ENCODE measurements at regions not wholly inside any gene's neighbourhood (a gene's known extent, or its start where the extent isn't known, plus 50 kb on each side); places are given as distances from the start of the nearest gene placed in this dataset.

DNA sequence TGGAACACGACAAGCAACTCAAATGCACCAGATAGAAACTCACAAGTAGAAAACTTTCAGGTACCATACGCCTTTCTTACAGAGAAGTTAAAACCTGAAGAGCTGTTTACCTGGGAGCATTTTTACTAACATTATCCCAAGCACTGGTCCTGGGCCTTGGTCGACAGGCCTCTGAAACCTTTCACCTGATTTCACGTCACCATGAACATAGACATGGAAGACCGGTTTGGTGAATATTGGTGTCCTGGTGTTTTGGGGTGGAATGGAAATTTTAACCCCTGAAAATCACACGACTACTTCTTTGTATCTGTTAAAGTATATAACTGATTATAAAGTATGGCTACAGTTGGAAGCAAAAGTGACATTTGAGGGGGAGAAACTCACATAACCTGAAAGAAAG lies 176.6 kb upstream of the ARGLU1 start (continued):
- TF ChIP-seq ZBTB8A (IDR thresholded peaks at IDR 0.05; ENCODE audit: partially characterized antibody) (no peak), FOSL1 (tag; conservative IDR thresholded peaks at IDR 0.05) (no peak), TAF1 (IDR thresholded peaks at IDR 0.05; ENCODE audit: control insufficient read depth, extremely low read depth, insufficient read depth, low read length, severe bottlenecking) (no peak), ZNF324 (CRISPR knock-in tag; IDR thresholded peaks at IDR 0.05) (no peak)

GRCh38 chr13:106738186-106738678 lies 170.3 kb upstream of the ARGLU1 start:
- Histone ChIP-seq H4K20me1 (replicated peaks; ENCODE audit: control insufficient read depth, insufficient read depth, low read length) (no peaks in the 10 kb centered on the region), H2AFZ (ENCODE audit: low read depth, low read length) (no peak overlapping the region), H3K79me2 (ENCODE audit: control insufficient read depth, insufficient read depth, low read length) (no peaks in the 10 kb centered on the region), H3K9me3 (replicated peaks; ENCODE audit: control insufficient read depth, insufficient read depth, low read depth, low read length) (no peaks in the 10 kb centered on the region), H3K27me3 (ENCODE audit: control insufficient read depth in 2 of 2, insufficient read depth in 2 of 2, low read length in 2 of 2) (no peaks in the 10 kb centered on the region), H3K9me1 (ENCODE audit: control insufficient read depth, insufficient read depth, low read length) (no peaks in the 10 kb centered on the region), H3K27ac (ENCODE audit: extremely low read depth, low read depth, low read length) (no peak overlapping the region), H3K9ac (ENCODE audit: insufficient read depth in 1 of 2, low read depth in 2 of 2, low read length in 2 of 2) (no peak overlapping the region), H3K4me3 (no peak overlapping the region), H3K4me2 (ENCODE audit: insufficient read depth, low read length) (no peak overlapping the region), H3K4me1 (replicated peaks in 1 of 2; ENCODE audit: control insufficient read depth in 2 of 2, insufficient read depth in 2 of 2, low read length in 2 of 2) (no peaks in the 10 kb centered on the region), H3K36me3 (ENCODE audit: control insufficient read depth, insufficient read depth, low read length) (no peaks in the 10 kb centered on the region)
- ChIA-PET CTCF (ENCODE audit: low intra/inter-chr PET ratio) (no interaction called here), POLR2A (no interaction called here)
- in situ Hi-C loops (cut with MboI), result no loop called here
- TF ChIP-seq SREBF2 (CRISPR knock-in tag; IDR thresholded peaks at IDR 0.05) (no peak), ZFX (CRISPR knock-in tag; IDR thresholded peaks at IDR 0.05) (no peak), KDM4B (IDR thresholded peaks at IDR 0.05; ENCODE audit: borderline replicate concordance in 2 of 2, low read depth in 1 of 2) (no peak), CTBP1 (IDR thresholded peaks at IDR 0.05; ENCODE audit: borderline replicate concordance) (no peak), RBM14 (IDR thresholded peaks at IDR 0.05; ENCODE audit: borderline replicate concordance, insufficient read depth, low read depth, low read length) (no peak), HIVEP1 (CRISPR knock-in tag; IDR thresholded peaks at IDR 0.05) (no peak), ZNF146 (CRISPR knock-in tag; IDR thresholded peaks at IDR 0.05; ENCODE audit: unreplicated experiment) (no peak), THRAP3 (IDR thresholded peaks at IDR 0.05; ENCODE audit: borderline replicate concordance) (no peak)
- TF ChIP-seq, protein P1, sequence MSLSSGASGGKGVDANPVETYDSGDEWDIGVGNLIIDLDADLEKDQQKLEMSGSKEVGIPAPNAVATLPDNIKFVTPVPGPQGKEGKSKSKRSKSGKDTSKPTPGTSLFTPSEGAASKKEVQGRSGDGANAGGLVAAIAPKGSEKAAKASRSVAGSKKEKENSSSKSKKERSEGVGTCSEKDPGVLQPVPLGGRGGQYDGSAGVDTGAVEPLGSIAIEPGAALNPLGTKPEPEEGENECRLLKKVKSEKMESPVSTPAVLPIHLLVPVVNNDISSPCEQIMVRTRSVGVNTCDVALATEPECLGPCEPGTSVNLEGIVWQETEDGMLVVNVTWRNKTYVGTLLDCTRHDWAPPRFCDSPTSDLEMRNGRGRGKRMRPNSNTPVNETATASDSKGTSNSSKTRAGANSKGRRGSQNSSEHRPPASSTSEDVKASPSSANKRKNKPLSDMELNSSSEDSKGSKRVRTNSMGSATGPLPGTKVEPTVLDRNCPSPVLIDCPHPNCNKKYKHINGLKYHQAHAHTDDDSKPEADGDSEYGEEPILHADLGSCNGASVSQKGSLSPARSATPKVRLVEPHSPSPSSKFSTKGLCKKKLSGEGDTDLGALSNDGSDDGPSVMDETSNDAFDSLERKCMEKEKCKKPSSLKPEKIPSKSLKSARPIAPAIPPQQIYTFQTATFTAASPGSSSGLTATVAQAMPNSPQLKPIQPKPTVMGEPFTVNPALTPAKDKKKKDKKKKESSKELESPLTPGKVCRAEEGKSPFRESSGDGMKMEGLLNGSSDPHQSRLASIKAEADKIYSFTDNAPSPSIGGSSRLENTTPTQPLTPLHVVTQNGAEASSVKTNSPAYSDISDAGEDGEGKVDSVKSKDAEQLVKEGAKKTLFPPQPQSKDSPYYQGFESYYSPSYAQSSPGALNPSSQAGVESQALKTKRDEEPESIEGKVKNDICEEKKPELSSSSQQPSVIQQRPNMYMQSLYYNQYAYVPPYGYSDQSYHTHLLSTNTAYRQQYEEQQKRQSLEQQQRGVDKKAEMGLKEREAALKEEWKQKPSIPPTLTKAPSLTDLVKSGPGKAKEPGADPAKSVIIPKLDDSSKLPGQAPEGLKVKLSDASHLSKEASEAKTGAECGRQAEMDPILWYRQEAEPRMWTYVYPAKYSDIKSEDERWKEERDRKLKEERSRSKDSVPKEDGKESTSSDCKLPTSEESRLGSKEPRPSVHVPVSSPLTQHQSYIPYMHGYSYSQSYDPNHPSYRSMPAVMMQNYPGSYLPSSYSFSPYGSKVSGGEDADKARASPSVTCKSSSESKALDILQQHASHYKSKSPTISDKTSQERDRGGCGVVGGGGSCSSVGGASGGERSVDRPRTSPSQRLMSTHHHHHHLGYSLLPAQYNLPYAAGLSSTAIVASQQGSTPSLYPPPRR (CRISPR knock-in tag; IDR thresholded peaks at IDR 0.05; ENCODE audit: borderline replicate concordance), result no peak
- WGBS (ENCODE audit: insufficient coverage, low coverage, missing lambda C conversion rate), result 0% methylated on average over 8 of the region's 10 CpGs
- intact Hi-C loops (cut with micrococcal nuclease), result no loop called here
- no TSS peak for BruUV-seq (replicated peaks)
- DNase-seq (ENCODE audit: extremely low read depth in 1 of 4, low spot score in 3 of 4) (no peak), FAIRE-seq (no peak), ATAC-seq (no peak)

All from K562 (cell line).